ENCODE measurements at regions not wholly inside any gene's neighbourhood (a gene's known extent, or its start where the extent isn't known, plus 50 kb on each side); places are given as distances from the start of the nearest gene placed in this dataset.

DNA sequence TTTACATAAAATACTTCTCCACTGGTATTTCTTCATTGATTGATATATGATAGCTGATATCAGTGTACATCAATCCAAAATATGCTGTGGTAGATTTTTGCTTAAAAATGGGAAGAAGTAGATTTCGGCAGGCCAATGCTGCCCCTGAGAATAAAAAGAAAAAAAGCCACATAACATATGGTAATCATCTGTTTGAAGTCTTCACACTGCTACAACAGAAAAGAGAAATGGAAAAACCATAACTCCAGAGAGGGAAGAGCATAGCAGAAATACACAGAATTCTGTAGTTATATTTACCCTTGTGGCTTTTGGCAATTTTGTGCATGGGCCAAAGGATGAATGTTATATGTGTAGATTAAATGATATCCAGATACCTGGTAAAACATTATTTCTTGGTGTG is 143.1 kb upstream of the KCNMB2 start:
- WGBS (ENCODE audit: low lambda C conversion rate), result 25% methylated on average over 1 of the region's 1 CpG
- ATAC-seq, result no peak

DNA sequence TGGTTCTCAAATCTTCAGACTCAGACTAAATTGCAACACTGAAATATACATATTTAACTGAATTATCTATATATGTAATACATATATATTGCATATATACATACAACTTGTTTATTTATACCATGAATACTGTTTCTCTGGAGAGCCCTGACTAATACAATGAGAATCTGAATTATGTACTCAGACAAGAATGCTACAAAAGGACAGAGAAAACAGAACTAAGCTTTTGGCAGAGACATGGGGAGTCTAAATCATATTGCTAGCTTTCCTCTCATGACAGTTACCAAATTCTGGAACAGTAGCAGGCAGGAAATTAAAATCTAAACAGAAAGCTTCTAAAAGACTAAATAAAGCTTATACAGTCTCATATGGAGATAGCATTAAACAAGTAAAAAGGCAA is 142.4 kb upstream of the KCNMB2 start:
- ChIA-PET POLR2A (no interaction called here), CTCF (ENCODE audit: low intra/inter-chr PET ratio, low total read pairs) (no interaction called here)
- Histone ChIP-seq H3K4me2 (ENCODE audit: low read depth, low read length) (no peak overlapping the region), H3K79me2 (ENCODE audit: insufficient read depth, low read length) (no peaks in the 10 kb centered on the region), H2AFZ (ENCODE audit: low read length) (no peak overlapping the region), H3K9ac (ENCODE audit: insufficient read depth, low read depth, low read length) (no peak overlapping the region), H3K4me3 (replicated peaks in 1 of 3; ENCODE audit: insufficient read depth in 1 of 3, low read depth in 2 of 3, low read length in 3 of 3) (no peak overlapping the region), H3K27me3 (ENCODE audit: control insufficient read depth in 1 of 2, insufficient read depth in 2 of 2, low read length in 2 of 2) (no peaks in the 10 kb centered on the region), H3K36me3 (replicated peaks in 1 of 2; ENCODE audit: control insufficient read depth in 1 of 2, insufficient read depth in 2 of 2, low read length in 2 of 2) (no peaks in the 10 kb centered on the region), H3K9me3 (ENCODE audit: low read length) (no peaks in the 10 kb centered on the region), H4K20me1 (ENCODE audit: insufficient read depth, low read length) (no peaks in the 10 kb centered on the region), H3K27ac (ENCODE audit: extremely low read length, insufficient read depth, low read length) (no peak overlapping the region), H3K4me1 (ENCODE audit: insufficient read depth, low read length) (no peaks in the 10 kb centered on the region)
- intact Hi-C loops (cut with micrococcal nuclease; ENCODE audit: unreplicated experiment), result no loop called here
- DNase-seq (ENCODE audit: low spot score), result no peak
- no peak for ATAC-seq
- in situ Hi-C loops (cut with HindIII; ENCODE audit: extremely low pct_ligation_motif_present, low pct_unique_long_range_greater_than_20kb), result no loop called here
- FAIRE-seq, result no peak
- no TSS peak for BruUV-seq (replicated peaks)
- TF ChIP-seq SIN3A (IDR thresholded peaks at IDR 0.05; ENCODE audit: borderline replicate concordance, low read depth, low read length) (no peak), JUNB (CRISPR knock-in tag; IDR thresholded peaks at IDR 0.05; ENCODE audit: borderline replicate concordance) (no peak), HCFC1 (IDR thresholded peaks at IDR 0.05; ENCODE audit: low read depth, low read length) (no peak)
- TF ChIP-seq, protein P1, sequence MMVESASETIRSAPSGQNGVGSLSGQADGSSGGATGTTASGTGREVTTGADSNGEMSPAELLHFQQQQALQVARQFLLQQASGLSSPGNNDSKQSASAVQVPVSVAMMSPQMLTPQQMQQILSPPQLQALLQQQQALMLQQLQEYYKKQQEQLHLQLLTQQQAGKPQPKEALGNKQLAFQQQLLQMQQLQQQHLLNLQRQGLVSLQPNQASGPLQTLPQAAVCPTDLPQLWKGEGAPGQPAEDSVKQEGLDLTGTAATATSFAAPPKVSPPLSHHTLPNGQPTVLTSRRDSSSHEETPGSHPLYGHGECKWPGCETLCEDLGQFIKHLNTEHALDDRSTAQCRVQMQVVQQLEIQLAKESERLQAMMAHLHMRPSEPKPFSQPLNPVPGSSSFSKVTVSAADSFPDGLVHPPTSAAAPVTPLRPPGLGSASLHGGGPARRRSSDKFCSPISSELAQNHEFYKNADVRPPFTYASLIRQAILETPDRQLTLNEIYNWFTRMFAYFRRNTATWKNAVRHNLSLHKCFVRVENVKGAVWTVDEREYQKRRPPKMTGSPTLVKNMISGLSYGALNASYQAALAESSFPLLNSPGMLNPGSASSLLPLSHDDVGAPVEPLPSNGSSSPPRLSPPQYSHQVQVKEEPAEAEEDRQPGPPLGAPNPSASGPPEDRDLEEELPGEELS (CRISPR knock-in tag; IDR thresholded peaks at IDR 0.05), result no peak

More for the DNA sequence above, 143.1 kb upstream of the KCNMB2 start:
- H3K27me3 ChIP-seq (ENCODE audit: control insufficient read depth in 1 of 2, insufficient read depth in 2 of 2, low read length in 2 of 2), result no peaks in the 10 kb centered on the region
- ChIA-PET CTCF (ENCODE audit: low intra/inter-chr PET ratio, low total read pairs) (no interaction called here), POLR2A (no interaction called here)
- no peak for DNase-seq (ENCODE audit: low spot score)
- BruUV-seq (replicated peaks), result no TSS peak
- H3K9me3 ChIP-seq (ENCODE audit: low read length), result no peaks in the 10 kb centered on the region
- H3K4me3 ChIP-seq (replicated peaks in 1 of 3; ENCODE audit: insufficient read depth in 1 of 3, low read depth in 2 of 3, low read length in 3 of 3), result no peak overlapping the region
- H3K79me2 ChIP-seq (ENCODE audit: insufficient read depth, low read length), result no peaks in the 10 kb centered on the region
- H3K9ac ChIP-seq (ENCODE audit: insufficient read depth, low read depth, low read length), result no peak overlapping the region
- H4K20me1 ChIP-seq (ENCODE audit: insufficient read depth, low read length), result no peaks in the 10 kb centered on the region
- no peaks in the 10 kb centered on the region for H3K36me3 ChIP-seq (replicated peaks in 1 of 2; ENCODE audit: control insufficient read depth in 1 of 2, insufficient read depth in 2 of 2, low read length in 2 of 2)
- TF ChIP-seq, protein P2, sequence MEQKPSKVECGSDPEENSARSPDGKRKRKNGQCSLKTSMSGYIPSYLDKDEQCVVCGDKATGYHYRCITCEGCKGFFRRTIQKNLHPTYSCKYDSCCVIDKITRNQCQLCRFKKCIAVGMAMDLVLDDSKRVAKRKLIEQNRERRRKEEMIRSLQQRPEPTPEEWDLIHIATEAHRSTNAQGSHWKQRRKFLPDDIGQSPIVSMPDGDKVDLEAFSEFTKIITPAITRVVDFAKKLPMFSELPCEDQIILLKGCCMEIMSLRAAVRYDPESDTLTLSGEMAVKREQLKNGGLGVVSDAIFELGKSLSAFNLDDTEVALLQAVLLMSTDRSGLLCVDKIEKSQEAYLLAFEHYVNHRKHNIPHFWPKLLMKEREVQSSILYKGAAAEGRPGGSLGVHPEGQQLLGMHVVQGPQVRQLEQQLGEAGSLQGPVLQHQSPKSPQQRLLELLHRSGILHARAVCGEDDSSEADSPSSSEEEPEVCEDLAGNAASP (CRISPR knock-in tag; IDR thresholded peaks at IDR 0.05; ENCODE audit: borderline replicate concordance), result no peak
- TF ChIP-seq CBX5 (CRISPR knock-in tag; IDR thresholded peaks at IDR 0.05; ENCODE audit: borderline replicate concordance) (no peak), ZNF232 (CRISPR knock-in tag; IDR thresholded peaks at IDR 0.05; ENCODE audit: borderline replicate concordance) (no peak), PLRG1 (conservative IDR thresholded peaks at IDR 0.05) (no peak), AKAP8 (CRISPR knock-in tag; IDR thresholded peaks at IDR 0.05) (no peak), ZBTB7B (CRISPR knock-in tag; IDR thresholded peaks at IDR 0.05) (no peak), ZNF777 (CRISPR knock-in tag; IDR thresholded peaks at IDR 0.05) (no peak), MIER3 (CRISPR knock-in tag; IDR thresholded peaks at IDR 0.05; ENCODE audit: borderline replicate concordance) (no peak)
- TF ChIP-seq, protein P3, sequence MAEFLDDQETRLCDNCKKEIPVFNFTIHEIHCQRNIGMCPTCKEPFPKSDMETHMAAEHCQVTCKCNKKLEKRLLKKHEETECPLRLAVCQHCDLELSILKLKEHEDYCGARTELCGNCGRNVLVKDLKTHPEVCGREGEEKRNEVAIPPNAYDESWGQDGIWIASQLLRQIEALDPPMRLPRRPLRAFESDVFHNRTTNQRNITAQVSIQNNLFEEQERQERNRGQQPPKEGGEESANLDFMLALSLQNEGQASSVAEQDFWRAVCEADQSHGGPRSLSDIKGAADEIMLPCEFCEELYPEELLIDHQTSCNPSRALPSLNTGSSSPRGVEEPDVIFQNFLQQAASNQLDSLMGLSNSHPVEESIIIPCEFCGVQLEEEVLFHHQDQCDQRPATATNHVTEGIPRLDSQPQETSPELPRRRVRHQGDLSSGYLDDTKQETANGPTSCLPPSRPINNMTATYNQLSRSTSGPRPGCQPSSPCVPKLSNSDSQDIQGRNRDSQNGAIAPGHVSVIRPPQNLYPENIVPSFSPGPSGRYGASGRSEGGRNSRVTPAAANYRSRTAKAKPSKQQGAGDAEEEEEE (CRISPR knock-in tag; IDR thresholded peaks at IDR 0.05; ENCODE audit: borderline replicate concordance), result no peak
- intact Hi-C loops (cut with micrococcal nuclease; ENCODE audit: unreplicated experiment) (no loop called here), in situ Hi-C loops (cut with HindIII; ENCODE audit: extremely low pct_ligation_motif_present, low pct_unique_long_range_greater_than_20kb) (no loop called here)
- H3K4me1 ChIP-seq (ENCODE audit: insufficient read depth, low read length), result no peaks in the 10 kb centered on the region
- H3K27ac ChIP-seq (ENCODE audit: extremely low read length, insufficient read depth, low read length), result no peak overlapping the region
- no peak for FAIRE-seq
- no peak overlapping the region for H2AFZ ChIP-seq (ENCODE audit: low read length)
- H3K4me2 ChIP-seq (ENCODE audit: low read depth, low read length), result no peak overlapping the region
